Peyer's patch (tissue), 4 donors: ENCODE measurements at regions not wholly inside any gene's neighbourhood (a gene's known extent, or its start where the extent isn't known, plus 50 kb on each side); places are given as distances from the start of the nearest gene placed in this dataset.

ENCODE experiments used
- DNase-seq, 3 donors: peaks; one replicate each; pipeline ENCODE4 v3.0.0-alpha.2; 2017 to 2019
- H3K27ac ChIP-seq, 4 donors: fragments of 200-600 bp; sonication (generic); one replicate each; pipeline ENCODE4 v1.5.1; 2016 to 2019
- H3K27me3 ChIP-seq, 2 donors: fragments of 200-600 bp; sonication (generic); one replicate each; pipeline ENCODE4 v1.5.1; 2019
- H3K36me3 ChIP-seq, 3 donors: fragments of 200-600 bp; sonication (generic); one replicate each; pipeline ENCODE4 v1.5.1; 2016 to 2019
- H3K4me1 ChIP-seq, 4 donors: fragments of 200-600 bp; sonication (generic); one replicate each; pipeline ENCODE4 v1.5.1; 2016 to 2019
- H3K4me3 ChIP-seq, 4 donors: fragments of 200-600 bp; sonication (generic); 1 replicate in 3 of 4; 2 replicates in 1 of 4; pipeline ENCODE4 v1.5.1; 2016 to 2019; ENCODE audit warnings: mild to moderate bottlenecking in 1 of 4
- H3K9me3 ChIP-seq, 4 donors: fragments of 200-600 bp; sonication (generic); one replicate each; pipeline ENCODE4 v1.5.1; 2016 to 2019; ENCODE audit warnings: mild to moderate bottlenecking in 1 of 4
- CTCF ChIP-seq, 6 experiments: fragments of 450-650 bp in 4 of 6; fragments of 200-600 bp in 2 of 6; sonication (generic) in 1 of 6; IDR thresholded peaks; one replicate each; pipeline ENCODE4 v1.5.1; 2017 to 2019; ENCODE audit warnings: antibody characterized with exemption in 6 of 6, mild to moderate bottlenecking in 3 of 6, moderate library complexity in 1 of 6
- POLR2A ChIP-seq, 2 donors: fragments of 450-650 bp; IDR thresholded peaks; one replicate each; pipeline ENCODE4 v1.5.1; 2017; ENCODE audit warnings: antibody characterized with exemption in 2 of 2, mild to moderate bottlenecking in 2 of 2, moderate library complexity in 2 of 2

GRCh38 chr10:27437775-27438174, 66.3 kb upstream of the RAB18 start:
- H3K27ac ChIP-seq = no peak overlapping the region
- H3K4me3 ChIP-seq = no peak overlapping the region
- H3K27me3 ChIP-seq = no peaks in the 10 kb centered on the region
- no peaks in the 10 kb centered on the region for H3K36me3 ChIP-seq
- no peaks in the 10 kb centered on the region for H3K9me3 ChIP-seq
- no peak for DNase-seq
- TF ChIP-seq POLR2A (IDR thresholded peaks at IDR 0.05) (no peak), CTCF (IDR thresholded peaks at IDR 0.05) (no peak)
- H3K4me1 ChIP-seq = no peaks in the 10 kb centered on the region

GRCh38 chr10:27436710-27437109, 67.4 kb upstream of the RAB18 start:
- no peak for DNase-seq
- Histone ChIP-seq H3K9me3 (no peaks in the 10 kb centered on the region), H3K4me1 (no peaks in the 10 kb centered on the region), H3K36me3 (no peaks in the 10 kb centered on the region), H3K4me3 (no peak overlapping the region), H3K27ac (no peak overlapping the region), H3K27me3 (no peaks in the 10 kb centered on the region)
- no peak for TF ChIP-seq CTCF (IDR thresholded peaks at IDR 0.05)
- TF ChIP-seq POLR2A (IDR thresholded peaks at IDR 0.05) = no peak

- no peaks in the 10 kb centered on the region for H3K36me3 ChIP-seq
- no peaks in the 10 kb centered on the region for H3K4me1 ChIP-seq
- TF ChIP-seq CTCF (IDR thresholded peaks at IDR 0.05) = no peak
- no peak for DNase-seq
- H3K4me3 ChIP-seq = no peak overlapping the region
- H3K9me3 ChIP-seq = no peaks in the 10 kb centered on the region
- H3K27ac ChIP-seq = no peak overlapping the region
- no peaks in the 10 kb centered on the region for H3K27me3 ChIP-seq
These were observed 70.1 kb upstream of the RAB18 start for GRCh38 chr10:27433976-27434375.

- Histone ChIP-seq H3K36me3 (no peaks in the 10 kb centered on the region), H3K27me3 (no peaks in the 10 kb centered on the region), H3K9me3 (no peaks in the 10 kb centered on the region), H3K4me3 (no peak overlapping the region), H3K27ac (no peak overlapping the region), H3K4me1 (no peaks in the 10 kb centered on the region)
- no peak for DNase-seq
- TF ChIP-seq CTCF (IDR thresholded peaks at IDR 0.05) = no peak
- TF ChIP-seq POLR2A (IDR thresholded peaks at IDR 0.05) = no peak
These were observed 77.1 kb upstream of the RAB18 start for GRCh38 chr10:27426948-27427467.

GRCh38 chr10:27413831-27414348, 90.2 kb upstream of the RAB18 start:
- DNase-seq = no peak
- TF ChIP-seq POLR2A (IDR thresholded peaks at IDR 0.05) (no peak), CTCF (IDR thresholded peaks at IDR 0.05) (no peak)
- H3K27ac ChIP-seq = no peak overlapping the region
- H3K4me1 ChIP-seq = no peaks in the 10 kb centered on the region
- H3K36me3 ChIP-seq = no peaks in the 10 kb centered on the region
- no peaks in the 10 kb centered on the region for H3K27me3 ChIP-seq
- no peak overlapping the region for H3K4me3 ChIP-seq
- H3K9me3 ChIP-seq = no peaks in the 10 kb centered on the region

- DNase-seq = peak in 1 of 3 donors; percentile 48
- no peak overlapping the region for H3K27ac ChIP-seq
- H3K4me3 ChIP-seq = no peak overlapping the region
- no peaks in the 10 kb centered on the region for H3K9me3 ChIP-seq
- no peak for TF ChIP-seq POLR2A (IDR thresholded peaks at IDR 0.05)
- TF ChIP-seq CTCF (IDR thresholded peaks at IDR 0.05) = no peak
- H3K36me3 ChIP-seq = no peaks in the 10 kb centered on the region
- H3K4me1 ChIP-seq = no peaks in the 10 kb centered on the region
- H3K27me3 ChIP-seq = no peaks in the 10 kb centered on the region
These were observed 90.7 kb upstream of the RAB18 start for GRCh38 chr10:27413387-27413786.
